Coronary artery (tissue), 2 donors: ENCODE measurements at regions not wholly inside any gene's neighbourhood (a gene's known extent, or its start where the extent isn't known, plus 50 kb on each side); places are given as distances from the start of the nearest gene placed in this dataset.

Source experiments
- DNase-seq: peaks from one replicate; pipeline ENCODE4 v3.0.0-alpha.2; 2017; ENCODE audit warnings: low spot score
- H3K27ac ChIP-seq, 2 donors: fragments of 200-600 bp; sonication (generic); one replicate each; pipeline ENCODE4 v1.5.1; 2016 to 2019
- H3K4me3 ChIP-seq: fragments of 200-600 bp; sonication (generic); 2 replicates; pipeline ENCODE4 v1.5.1; 2016; ENCODE audit warnings: mild to moderate bottlenecking, moderate library complexity
- TF ChIP-seq, protein P1 (sequence below): fragments of 200-600 bp; sonication (generic); IDR thresholded peaks from one replicate; pipeline ENCODE4 v1.5.1; 2019; ENCODE audit warnings: antibody characterized with exemption

DNA sequence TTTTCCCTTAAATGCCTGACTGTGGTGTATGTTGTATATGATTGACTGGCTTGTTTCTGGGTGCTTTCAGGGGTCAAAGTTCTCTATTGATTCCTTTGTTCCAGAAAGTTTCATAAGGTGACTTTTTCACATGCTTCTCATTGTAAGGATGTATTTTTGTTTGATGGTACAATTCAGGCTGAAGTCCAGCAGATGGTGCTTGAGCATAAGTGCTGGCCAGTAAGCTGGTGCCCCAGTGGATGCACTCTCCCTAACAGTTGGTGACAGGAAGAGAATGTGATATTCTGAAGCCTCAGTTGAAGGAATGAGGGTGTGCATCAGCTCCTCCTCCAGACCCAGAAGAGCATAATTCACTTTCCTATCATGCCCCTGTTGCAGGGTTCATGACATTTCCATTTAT, 1941.6 kb upstream of the PRR20A start:
- TF ChIP-seq, protein P1, sequence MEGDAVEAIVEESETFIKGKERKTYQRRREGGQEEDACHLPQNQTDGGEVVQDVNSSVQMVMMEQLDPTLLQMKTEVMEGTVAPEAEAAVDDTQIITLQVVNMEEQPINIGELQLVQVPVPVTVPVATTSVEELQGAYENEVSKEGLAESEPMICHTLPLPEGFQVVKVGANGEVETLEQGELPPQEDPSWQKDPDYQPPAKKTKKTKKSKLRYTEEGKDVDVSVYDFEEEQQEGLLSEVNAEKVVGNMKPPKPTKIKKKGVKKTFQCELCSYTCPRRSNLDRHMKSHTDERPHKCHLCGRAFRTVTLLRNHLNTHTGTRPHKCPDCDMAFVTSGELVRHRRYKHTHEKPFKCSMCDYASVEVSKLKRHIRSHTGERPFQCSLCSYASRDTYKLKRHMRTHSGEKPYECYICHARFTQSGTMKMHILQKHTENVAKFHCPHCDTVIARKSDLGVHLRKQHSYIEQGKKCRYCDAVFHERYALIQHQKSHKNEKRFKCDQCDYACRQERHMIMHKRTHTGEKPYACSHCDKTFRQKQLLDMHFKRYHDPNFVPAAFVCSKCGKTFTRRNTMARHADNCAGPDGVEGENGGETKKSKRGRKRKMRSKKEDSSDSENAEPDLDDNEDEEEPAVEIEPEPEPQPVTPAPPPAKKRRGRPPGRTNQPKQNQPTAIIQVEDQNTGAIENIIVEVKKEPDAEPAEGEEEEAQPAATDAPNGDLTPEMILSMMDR: no peak
- Histone ChIP-seq H3K27ac (no peak overlapping the region), H3K4me3 (no peak overlapping the region)
- no peak for DNase-seq

DNA sequence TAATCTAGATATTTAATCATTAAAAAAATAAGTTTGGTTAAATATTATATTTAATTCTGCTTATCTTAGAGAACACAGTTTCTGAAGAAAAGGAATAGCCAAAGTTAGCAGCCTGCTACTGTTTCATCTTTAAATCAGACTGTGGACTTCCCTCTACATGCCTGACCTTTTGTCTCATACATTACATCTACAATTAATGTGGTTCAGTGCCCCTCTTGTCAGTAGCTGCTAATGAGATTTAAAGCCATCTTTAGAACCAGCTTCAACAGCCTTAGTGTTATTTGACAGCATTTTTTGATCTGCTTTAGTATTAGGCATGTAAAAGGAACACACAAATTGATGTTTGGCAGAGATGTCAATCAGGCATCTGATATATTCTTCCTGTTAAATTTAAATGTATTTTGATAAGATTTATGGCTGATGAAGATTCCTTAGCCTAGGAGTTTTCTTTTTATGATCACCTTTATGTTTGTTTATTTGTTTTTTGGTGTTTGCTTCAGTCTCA, 1925.8 kb upstream of the PRR20A start:
- DNase-seq: no peak
- Histone ChIP-seq H3K4me3 (no peak overlapping the region), H3K27ac (no peak overlapping the region)
- TF ChIP-seq, protein P1: no peak

DNA sequence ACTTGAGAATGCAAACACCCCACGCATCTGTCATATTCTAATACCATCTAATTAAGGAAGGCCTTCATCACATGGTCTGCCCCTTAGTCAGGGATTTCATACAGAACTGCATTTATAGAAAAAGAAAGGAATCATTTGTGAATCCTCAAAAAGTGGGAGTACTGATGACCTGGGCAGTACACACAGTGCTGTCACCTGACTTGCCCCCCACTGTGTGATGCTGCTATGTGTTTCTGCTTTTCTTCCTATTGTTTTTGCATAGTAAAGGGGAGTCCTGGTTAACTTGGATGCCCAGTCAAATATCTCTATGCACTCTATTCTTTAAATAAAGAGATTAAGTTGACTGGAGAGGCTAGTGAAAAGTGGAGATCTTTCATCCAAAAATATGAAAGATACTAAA, 1921.2 kb upstream of the PRR20A start:
- DNase-seq: no peak
- TF ChIP-seq, protein P1: no peak
- H3K4me3 ChIP-seq: no peak overlapping the region
- H3K27ac ChIP-seq: no peak overlapping the region

DNA sequence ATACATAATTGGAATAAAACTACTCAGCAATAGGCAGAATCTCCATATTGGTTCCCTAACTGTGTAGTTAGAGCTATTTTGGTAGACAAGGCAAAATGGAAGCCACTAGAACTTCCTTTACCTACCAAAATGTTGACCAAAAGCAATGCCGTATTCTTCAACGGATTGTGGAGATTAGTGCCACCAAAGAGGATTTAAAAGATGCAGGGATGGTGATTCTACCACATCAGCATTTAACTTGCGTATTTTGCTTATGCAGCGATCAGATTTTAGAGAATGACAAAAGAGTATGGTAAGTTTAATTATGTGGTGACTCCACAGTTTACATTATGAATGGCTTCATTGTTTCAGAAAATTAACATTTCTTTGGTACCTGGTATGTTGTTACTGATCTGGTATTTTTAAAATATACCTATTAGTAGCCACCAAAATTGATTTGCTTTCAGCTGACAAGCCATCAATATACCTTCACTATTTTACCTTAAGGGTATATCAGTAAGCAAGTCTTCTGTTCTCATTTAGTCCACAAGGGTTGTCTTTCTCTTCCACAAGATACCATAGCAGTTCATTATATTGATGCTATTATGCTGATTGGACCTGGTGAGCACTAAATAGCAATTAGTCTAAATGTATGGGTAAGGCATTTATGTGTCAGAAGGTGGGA, 1910.7 kb upstream of the PRR20A start:
- TF ChIP-seq, protein P1: no peak
- Histone ChIP-seq H3K27ac (no peak overlapping the region), H3K4me3 (no peak overlapping the region)
- no peak for DNase-seq

DNA sequence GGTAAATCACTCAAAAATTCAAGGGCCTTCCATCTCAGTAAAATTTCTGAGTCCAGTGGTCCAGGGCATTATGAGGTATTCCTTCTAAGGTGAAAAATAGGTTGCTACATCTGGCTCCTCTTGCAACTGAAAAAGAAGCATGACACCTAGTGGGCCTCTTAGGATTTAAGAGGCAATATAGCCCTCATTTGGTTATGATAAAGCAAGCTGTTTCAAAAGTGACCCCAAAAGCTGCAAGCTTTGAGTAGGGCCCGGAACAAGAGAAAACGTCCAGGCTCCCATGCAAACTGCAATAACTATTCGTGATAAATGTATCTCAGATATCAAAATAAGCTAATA, 1910.2 kb upstream of the PRR20A start:
- Histone ChIP-seq H3K4me3 (no peak overlapping the region), H3K27ac (no peak overlapping the region)
- DNase-seq: no peak
- TF ChIP-seq, protein P1: no peak

DNA sequence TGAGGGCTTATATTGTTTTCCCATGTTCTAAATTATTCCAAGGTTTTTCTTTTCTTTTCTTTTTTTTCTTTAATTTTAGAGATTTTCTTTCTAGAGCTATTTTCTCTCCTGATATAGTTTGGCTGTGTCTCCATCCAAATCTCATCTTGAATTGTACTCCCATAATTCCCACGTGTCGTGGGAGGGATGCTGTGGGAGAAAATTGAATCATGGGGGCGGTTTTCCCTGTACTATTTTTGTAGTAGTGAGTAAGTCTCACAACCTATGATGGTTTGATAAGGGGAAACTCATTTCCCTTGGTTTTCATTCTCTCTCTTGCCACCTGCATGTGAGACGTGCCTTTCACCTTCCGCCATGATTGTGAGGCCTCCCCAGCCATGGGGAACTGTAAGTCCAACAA, 1906.4 kb upstream of the PRR20A start:
- no peak for DNase-seq
- TF ChIP-seq, protein P1: no peak
- H3K27ac ChIP-seq: no peak overlapping the region
- H3K4me3 ChIP-seq: no peak overlapping the region

DNA sequence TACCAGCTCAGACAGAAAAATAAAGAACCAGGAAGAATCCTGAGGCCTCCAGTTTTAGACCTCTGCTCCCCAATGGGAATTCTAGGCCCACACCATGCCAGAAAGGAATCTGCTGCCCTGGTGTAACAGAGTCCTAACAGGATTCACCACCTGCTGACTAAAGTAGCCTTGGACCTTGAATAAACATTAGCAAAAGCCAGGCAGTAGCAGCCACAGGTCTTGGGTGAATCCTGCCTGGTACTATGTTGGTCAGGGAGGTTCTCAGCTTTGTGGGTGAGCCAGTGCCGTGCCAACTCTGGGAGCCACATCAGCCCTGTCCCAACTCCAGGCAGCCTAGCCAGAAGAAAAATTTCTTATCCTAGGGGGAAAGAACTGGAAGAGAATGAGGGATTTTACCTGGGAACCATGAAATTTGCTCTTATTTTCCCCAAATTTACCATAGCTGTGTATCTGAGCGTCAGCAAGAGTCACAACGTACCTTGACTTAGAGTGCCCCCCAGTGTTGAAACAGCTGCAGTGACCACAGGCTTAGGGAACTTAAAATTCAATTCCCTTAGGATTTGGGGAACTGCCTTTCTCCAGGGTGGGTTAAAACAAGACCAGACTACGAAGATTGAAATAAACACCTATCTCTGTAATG, 1895.6 kb upstream of the PRR20A start:
- TF ChIP-seq, protein P1: no peak
- Histone ChIP-seq H3K27ac (no peak overlapping the region), H3K4me3 (no peak overlapping the region)
- no peak for DNase-seq
